ENCODE measurements at regions not wholly inside any gene's neighbourhood (a gene's known extent, or its start where the extent isn't known, plus 50 kb on each side); places are given as distances from the start of the nearest gene placed in this dataset. TPM values are rescaled to one million over a fixed set of nuclear protein-coding genes. Genes with fewer than 3 reads are reported as not detected.

- no peak overlapping the region for H3K27ac ChIP-seq (ENCODE audit: low read length)
- no peak overlapping the region for H2AFZ ChIP-seq (ENCODE audit: low read length)
- no peaks in the 10 kb centered on the region for H3K27me3 ChIP-seq (ENCODE audit: low read length)
- no peak overlapping the region for H3K9ac ChIP-seq (ENCODE audit: low read length)
- H3K4me3 ChIP-seq (ENCODE audit: low read length): no peak overlapping the region
- no peak overlapping the region for H3K4me2 ChIP-seq (ENCODE audit: low read depth, low read length, poor library complexity, severe bottlenecking)
- H3K9me2 ChIP-seq (replicated peaks; ENCODE audit: insufficient read depth, low read length): no peaks in the 10 kb centered on the region
- H4K20me1 ChIP-seq (ENCODE audit: insufficient read depth, low read depth, low read length): no peaks in the 10 kb centered on the region
- DNase-seq: no peak
- no peaks in the 10 kb centered on the region for H3K79me2 ChIP-seq (ENCODE audit: low read length)
- no peaks in the 10 kb centered on the region for H3K9me3 ChIP-seq (ENCODE audit: low read length)
- H3K4me1 ChIP-seq (ENCODE audit: low read length): no peaks in the 10 kb centered on the region
- H3K36me3 ChIP-seq (ENCODE audit: insufficient read depth, low read length): no peaks in the 10 kb centered on the region
Measured at GRCh38 chr2:216909541-216910210, 49.8 kb upstream of the TNP1 start.

Small RNA genes lying in the stretch of these regions (small RNA-seq; reads per million reads assigned to genes)
- not detected for gene RF01983
